Limb (tissue), 2 donors: ENCODE measurements at regions not wholly inside any gene's neighbourhood (a gene's known extent, or its start where the extent isn't known, plus 50 kb on each side); places are given as distances from the start of the nearest gene placed in this dataset.
"Not testable (repeated sequence)": the region's sequence is repeated elsewhere in the genome, so short reads cannot be mapped to it uniquely, and the experiment has no call there.

Source experiments
- DNase-seq, 2 donors: peaks; one replicate each; pipeline ENCODE4 v3.0.0-alpha.2; 2016; ENCODE audit errors: extremely low spot score in 2 of 2

DNA sequence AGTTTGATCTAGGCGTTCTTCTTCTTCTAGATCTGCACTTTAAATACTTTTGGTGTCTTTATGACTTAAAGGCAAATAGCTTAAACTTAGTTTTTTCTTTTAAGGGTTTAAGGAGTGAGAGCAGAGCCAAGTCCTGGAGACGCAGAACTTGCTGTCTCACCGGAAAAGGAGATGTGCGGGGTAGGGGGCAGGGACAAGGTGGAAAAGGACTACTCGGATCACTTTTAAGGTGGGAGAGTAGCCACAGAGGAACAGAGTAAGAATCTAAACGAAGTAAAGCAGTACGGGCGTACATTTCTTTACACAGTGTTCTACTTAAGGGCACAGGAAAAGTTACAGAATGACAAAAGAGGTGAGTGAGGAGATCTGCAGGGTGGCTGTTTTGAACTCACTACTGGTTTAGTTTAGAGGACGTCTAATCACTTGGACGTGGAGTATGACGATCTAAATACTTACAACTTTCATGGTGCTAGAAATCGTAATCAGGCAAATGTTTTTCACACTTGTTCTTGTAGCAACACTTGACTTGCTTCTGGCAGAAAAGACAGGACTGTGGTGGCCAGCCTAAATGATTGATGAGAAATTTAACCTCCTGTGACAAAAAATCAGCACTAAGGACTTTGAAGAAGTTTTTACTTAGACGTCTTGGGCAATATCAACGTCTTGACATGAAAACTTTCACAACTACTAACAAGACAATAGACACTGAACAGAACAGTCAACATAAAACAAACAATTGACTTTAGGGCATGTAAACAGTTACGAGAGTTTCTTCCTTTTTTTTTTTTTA is 127.0 kb downstream of the ART5 start:
- DNase-seq, result not testable (repeated sequence)

DNA sequence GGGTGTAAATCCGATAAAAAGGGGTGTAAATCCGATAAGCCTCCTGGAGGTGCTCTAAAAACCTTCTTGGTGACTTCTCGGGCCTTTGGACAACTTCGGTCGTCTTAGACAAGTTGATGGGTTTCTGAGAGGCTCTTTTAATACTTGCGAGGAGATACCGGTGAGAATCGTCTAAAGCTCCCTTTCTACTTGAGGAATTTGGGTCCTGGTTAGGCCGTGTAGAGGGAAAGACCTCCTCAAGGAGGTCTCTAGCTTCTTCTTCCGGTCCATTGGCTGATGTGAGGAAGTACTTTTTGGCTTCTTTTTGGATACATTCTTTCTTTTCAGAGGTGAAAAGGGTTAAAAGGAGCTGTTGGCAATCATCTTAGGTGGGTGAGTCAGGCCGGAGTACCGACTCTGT is 128.5 kb downstream of the ART5 start:
- DNase-seq, result not testable (repeated sequence)

DNA sequence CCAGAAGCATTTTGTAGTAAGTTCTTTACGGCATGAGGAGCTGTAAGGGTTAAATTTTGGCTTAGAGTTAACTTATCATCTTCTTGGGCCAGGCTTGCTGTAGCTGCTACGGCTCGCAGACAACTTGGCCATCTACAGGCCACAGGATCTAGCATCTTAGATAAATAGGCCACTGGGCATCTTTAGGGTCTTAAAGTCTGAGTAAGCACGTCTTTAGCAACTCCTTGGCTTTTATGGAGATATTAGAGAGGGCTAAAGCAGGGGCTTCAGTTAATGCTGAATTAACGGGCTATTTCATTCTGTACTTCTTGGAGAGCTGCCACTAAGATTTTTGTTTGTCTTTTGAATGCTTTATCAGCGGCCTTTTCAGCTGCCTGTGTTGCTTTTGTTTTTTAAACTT is 129.0 kb downstream of the ART5 start:
- not testable (repeated sequence) for DNase-seq

DNA sequence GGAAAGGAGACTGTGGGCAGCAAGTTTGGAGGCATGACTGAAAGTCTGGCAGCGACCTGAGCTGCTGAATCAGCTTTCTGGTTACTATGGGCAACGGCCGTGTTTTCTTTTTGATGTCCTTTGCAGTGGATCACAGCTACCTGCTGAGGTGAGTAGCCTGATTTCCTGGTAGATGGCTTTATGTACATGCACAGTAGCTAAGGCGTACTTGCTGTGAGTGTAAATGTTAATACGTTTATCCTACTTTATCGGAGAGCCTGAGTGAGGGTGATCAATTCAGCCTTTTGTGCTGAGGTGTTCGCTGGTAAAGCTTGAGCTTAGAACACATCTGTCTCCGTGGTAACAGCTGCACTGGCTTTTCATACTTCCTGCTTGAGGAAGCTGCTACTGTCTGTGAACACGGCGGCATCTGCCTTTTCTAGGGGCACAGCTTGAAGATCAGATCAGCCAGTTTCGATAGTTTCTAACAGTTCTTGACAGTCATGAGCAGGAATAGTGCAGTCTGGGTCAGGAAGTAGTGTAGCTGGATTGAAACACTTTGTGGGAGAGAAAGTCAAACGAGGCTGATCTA is 129.6 kb downstream of the ART5 start:
- peak in 1 of 2 donors; percentile 39 for DNase-seq

DNA sequence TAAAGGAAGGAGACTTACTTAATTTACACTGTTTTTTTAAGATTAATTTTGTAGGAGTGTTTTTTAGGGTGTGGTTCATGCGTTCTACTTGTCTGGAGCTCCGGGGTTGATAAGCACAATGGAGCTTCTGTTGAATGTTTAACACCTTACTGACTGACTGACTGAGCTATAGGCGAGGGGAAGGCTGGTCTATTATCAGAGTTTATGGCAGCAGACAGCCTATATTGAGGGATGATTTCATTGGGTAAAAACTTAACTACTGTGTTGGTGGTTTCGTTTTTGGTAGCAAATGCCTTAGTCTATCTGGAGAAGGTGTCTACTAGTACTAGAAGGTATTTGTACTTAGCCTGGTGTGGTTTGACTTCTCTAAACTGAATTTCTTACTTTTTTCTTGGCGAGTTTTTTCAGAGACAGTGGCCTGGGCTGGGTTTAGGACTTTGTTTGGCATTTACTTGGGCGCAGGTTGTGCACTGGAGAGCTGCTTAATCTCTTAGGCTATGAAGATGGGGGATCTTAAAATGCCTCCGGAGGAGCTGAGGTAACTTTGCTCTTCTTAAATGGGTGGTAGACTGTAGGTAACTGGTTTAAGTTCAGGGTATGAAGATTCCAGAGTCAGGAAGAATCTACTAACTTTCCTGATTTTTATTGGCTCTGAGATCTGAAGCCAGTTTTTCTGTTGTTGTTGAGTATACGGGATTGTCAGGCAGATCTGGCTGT is 130.2 kb downstream of the ART5 start:
- not testable (repeated sequence) for DNase-seq

DNA sequence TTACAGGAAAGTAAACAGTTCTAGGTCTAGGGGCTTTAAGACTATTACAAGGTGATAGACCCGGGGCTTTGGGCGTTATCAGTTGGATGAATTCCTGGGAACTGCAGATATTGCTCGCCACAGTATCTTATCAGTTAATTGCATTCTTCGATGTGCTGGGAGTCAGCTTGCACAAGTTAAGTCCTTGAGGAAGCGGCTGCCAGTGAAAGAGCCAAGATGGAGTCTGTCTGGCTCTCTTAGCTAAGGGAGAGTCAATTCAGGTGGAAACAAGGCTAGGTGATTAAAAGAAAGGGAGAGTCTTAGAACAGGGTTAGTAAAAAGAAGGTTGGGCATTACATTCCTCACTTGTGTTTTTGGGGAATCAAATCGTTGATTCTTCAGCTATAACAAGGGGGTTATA is 130.6 kb upstream of the ZNF195 start:
- not testable (repeated sequence) for DNase-seq

DNA sequence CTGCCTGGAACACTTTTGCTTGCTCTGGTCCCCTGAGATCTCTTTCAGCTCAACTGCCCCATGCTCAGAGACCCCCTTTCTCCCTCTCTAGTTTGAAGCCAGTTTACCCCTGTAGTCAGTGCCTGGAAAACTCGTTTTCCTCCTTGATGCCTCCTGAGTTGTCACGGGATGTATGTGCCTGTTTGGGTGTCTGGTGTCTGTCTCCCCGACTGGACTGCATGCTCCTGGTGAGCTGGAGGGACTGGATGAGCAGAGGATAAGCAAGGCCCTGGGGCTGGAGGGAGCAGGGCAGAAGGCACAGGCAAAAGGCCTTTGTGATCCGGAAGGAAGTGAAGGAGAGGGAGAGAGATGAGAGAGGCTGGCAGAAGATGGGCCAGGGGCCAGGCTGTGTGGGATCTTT is 120.3 kb upstream of the ZNF195 start:
- DNase-seq, result not testable (repeated sequence)

DNA sequence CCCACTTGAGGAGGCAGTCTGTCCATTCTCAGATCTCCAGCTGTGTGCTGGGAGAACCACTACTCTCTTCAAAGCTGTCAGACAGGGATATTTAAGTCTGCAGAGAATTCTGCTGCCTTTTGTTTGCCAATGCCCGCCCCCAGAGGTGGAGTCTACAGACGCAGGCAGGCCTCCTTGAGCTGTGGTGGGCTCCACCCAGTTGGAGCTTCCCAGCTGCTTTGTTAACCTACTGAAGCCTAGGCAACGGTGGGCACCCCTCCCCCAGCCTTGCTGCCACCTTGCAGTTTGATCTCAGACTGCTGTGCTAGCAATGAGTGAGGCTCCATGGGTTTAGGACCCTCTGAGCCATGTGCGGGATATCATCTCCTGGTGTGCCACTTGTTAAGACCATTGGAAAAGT is 119.4 kb upstream of the ZNF195 start:
- DNase-seq, result peak in 1 of 2 donors; percentile 21

DNA sequence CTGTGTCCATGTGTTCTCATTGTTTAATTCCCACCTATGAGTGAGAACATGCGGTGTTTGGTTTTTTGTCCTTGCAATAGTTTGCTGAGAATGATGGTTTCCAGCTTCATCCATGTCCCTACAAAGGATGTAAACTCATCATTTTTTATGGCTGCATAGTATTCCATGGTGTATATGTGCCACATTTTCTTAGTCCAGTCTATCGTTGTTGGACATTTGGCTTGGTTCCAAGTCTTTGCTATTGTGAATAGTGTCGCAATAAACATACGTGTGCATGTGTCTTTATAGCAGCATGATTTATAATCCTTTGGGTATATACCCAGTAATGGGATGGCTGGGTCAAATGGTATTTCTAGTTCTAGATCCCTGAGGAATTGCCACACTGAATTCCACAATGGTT is 114.2 kb upstream of the ZNF195 start:
- not testable (repeated sequence) for DNase-seq

DNA sequence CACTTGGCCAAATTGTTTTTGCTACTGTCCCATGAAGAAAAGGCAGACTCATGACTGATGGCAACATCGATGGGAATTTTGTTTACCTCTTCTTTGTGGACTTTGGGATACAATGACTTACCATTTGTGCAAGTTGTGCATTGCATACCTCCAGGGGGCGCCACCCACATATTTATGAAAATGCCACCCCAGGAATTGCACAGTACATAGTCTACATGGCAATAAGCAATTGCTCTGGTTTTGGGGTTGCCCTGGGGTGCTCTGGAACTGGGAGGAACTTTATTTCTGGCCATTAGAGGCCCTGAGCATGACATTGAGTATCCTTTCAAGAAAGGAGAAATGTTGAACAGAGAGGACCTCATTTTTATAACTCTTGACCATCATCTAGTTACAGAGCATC is 109.1 kb upstream of the ZNF195 start:
- not testable (repeated sequence) for DNase-seq

DNA sequence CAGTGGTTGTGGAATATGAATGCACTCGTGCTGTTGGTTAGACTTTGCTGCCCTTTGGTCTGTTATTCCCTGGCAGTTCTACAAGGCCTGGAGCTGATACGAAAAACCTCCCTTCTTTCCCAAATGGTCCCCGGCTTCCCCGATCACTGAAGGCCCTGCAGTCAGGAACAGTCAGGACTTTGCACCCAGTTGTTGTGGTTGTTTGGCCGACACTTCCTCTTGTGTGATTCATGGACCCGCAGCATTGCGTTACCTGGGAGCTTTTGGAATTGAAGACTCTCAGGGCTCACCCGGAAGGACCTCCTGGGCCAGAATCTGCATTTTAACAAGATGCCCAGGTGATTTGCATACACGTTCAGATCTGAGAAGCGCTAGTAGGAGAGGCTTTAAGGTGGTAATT is 106.8 kb upstream of the ZNF195 start:
- not testable (repeated sequence) for DNase-seq

DNA sequence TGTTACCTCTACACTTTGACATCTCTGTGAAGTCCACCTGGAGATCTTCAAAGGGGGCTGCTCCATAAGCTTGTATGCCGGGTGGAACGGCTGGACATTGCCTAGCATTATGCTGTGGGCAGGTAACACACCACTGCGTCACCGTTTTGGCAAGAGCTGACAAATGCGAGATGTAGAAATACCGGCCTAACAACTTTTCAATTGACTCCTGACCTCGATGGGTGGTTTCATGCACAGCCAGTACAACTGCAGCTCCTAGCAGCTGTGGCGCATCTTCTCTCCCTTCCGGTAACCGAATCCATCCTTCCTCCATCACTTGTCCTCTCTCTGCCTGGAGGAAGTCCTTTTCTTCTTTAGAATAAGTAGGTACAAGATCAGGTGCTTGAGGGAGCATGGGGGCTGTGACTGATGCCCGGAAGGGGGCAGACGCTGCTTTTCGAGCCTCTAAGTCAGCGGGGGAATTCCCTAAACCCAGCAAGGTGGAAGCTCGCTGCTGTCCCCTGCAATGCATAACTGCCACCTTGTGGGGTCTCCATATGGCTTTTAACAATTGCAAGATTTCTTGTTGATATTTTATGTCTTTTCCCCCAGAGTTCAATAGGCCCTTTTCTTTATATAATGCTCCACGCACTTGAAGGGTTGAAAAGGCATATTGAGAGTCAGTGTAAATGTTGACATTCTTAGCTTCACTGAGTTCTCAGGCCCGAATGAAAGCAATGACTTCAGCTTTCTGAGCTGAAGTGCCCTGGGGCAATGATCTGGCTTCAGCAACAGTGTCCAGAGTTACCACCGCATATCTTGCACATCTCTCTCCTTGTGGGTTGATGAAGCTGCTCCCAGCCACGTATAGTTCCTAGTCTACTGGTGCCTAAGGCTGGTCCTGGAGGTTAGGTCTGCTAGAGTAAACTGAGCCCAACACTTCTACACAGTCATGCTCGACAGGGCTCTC is 98.3 kb upstream of the ZNF195 start:
- DNase-seq, result not testable (repeated sequence)

DNA sequence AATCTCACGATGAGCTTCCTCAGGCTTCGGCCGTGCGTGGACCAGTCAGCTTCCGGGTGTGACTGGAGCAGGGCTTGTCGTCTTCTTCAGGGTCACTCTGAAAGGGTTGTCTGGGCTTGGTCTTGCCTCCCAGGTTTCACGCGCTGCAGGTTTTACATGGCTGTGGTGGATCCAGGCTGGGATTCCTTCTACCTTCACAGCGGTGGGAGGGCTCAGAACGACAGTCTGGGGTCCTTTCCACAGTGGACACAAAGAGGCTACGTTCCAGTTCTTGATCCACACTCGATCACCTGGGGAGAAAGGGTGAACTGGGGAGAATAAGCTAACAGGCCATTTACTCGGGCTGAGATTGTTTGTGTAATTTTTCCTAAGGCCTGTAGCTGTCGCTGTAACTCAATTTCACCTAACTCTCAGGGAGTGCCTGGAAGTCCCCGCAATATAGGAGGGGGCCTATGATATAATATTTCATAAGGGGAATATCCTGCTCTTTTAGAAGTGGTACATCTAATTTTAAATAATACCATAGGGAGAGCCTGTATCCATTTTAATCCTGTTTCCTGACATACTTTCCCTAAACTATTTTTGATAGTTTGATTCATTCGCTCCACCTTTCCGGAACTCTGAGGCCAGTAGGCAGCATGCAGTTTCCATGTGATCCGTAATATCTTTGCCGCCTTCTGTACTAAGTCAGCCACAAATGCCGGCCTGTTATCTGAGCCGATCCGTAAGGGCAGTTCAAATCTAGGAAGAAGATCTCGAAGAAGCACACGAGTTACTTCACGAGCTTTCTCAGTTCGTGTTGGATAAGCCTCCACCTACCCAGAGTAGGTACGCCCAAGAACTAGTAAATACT is 97.4 kb upstream of the ZNF195 start:
- DNase-seq, result not testable (repeated sequence)

DNA sequence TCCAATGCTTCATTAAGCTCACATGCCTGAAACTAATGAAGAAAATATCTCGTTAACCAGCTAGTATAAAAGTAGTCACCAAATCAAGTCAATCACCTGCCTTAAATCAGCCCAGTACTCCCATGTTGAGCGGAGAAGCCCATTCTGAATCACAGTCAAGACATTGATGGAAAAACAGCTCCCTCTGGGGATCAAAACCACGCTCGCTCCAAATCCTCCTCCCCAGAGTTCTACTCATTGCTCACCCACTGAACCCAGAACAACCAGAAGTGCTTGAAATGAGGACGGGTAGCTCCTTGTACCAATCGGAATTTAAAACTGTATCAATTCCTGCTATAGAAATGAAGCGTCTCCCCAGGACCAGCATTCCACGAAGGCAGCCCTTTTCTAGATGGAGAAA is 90.0 kb upstream of the ZNF195 start:
- not testable (repeated sequence) for DNase-seq

DNA sequence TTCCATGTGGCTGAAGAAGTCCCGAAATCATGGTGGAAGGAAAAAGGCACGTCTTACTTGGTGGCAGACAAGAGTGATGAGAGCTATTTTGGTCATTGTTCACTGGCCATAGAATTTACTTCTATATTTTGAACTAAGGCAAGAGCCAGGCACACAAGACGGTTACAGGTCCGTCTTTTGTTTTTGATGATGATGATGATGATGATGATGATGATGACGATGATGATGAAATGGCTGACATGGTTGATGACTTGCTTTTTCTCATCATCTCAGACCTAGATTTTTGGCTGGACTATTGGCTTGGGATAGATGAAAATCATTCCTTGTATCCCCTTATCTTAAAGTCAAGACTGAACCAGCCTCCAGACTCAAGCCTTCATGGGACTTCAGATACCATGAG is 88.7 kb upstream of the ZNF195 start:
- not testable (repeated sequence) for DNase-seq

DNA sequence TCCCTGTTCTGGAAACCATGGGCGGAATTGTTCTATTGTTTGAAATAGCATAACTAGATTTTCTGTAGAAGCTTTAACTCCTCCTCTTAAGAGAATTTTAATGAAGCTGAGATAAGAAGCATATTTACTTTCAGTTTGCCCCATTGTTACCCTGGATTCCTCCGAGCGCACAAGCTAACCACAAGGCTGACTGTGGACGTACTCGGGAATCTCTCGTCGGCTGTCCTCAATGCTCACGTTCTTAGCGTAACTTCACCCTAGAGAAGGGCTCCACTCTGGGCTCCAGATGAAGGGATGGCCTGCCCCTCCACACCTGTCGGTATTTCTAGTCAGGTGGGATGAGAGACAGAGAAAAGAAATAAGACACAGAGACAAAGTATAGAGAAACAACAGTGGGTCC is 76.7 kb upstream of the ZNF195 start:
- DNase-seq, result not testable (repeated sequence)

DNA sequence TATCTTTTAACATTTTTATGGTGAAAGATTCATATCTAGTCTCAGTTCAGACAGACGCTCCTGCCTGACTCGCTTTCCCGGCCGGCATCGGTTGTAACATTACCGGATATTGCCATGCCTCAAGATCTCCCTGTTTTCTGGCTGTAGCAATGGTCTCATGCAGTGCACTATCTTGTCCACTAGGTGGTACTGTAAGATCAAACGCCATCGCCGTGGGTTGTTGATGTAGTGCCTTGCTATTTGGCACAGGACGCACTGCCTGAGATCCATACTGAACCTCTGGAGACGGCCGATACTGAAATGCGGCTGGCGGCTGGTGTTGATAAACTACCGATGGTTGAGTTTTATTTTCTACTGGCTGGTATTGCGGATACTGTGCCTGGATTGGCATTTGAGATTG is 75.9 kb upstream of the ZNF195 start:
- DNase-seq, result peak; percentile 3 to 49

DNA sequence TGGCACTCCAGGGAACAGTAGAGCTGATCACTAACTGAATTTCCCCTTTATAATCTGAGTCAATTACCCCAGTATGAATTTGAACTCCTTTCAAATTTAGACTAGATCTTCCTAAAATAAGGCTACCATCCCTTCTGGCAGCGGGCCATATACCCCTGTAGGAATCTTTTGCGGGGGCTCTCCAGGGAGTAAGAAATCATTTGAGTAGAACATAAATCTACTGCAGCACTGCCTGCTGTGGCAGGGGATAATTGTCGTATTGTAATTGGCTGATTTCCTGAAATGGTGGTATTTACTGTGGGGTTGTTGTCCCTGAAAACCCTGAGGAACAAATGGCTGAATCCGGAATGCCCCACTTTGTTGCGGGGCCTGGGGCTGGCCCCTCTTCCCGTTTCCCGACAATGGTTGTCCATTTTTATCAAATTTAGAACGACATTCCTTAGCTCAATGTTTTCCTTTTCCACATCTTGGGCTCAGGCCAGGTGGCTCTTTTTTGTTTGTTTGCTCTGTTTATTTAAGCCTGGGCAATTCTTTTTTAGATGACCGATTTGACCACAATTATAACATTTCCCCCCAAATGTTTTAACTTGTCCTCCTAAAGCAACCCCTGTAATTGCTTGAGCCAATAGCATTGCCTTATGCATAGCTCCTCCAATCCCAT is 74.8 kb upstream of the ZNF195 start:
- not testable (repeated sequence) for DNase-seq

DNA sequence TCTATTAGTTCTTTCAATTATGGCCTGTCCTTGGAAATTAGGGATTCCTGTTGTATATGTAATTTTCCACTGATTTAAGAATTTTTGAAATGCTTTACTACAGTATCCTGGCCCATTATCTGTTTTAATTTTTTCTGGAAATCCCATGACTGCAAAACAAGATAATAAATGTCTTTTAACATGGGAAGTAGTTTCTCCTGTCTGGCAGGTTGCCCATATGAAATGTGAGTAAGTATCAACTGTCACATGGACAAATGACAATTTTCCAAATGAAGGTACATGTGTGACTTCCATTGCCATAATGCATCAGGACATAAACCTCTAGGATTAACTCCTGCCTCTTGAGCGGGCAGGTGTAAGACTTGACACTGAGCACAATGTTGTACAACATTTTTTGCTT is 71.9 kb upstream of the ZNF195 start:
- not testable (repeated sequence) for DNase-seq

DNA sequence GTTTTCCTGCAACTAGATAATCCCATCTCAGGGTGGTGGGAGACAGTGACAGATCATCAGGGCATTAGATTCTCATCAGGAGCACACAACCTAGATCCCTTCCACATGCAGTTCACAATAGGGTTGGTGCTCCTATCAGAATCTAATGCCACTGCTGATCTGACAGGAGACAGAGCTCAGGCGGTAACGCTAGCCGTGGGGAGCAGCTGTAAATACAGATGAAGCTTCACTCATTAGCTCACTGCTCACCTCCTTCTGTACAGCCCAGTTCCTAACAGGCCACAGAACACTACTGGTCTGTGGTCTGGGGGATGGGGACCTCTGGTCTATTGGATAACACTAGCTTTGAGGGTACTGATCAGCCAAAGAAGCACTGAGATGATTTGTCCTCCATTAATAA is 66.6 kb upstream of the ZNF195 start:
- DNase-seq, result not testable (repeated sequence)
